ENCODE measurements at regions not wholly inside any gene's neighbourhood (a gene's known extent, or its start where the extent isn't known, plus 50 kb on each side); places are given as distances from the start of the nearest gene placed in this dataset.

GRCh38 chr13:85170372-85170771, 628.8 kb downstream of the SLITRK6 start:
- no TSS peak for BruUV-seq (replicated peaks)
- ChIA-PET CTCF (no interaction called here), POLR2A (ENCODE audit: unreplicated experiment) (no interaction called here)
- Histone ChIP-seq H3K4me3 (ENCODE audit: low read length) (no peak overlapping the region), H3K79me2 (ENCODE audit: low read length) (no peaks in the 10 kb centered on the region), H3K27ac (ENCODE audit: low read length) (no peak overlapping the region), H2AFZ (ENCODE audit: low read length) (no peak overlapping the region), H3K9me2 (replicated peaks; ENCODE audit: low read length) (no peaks in the 10 kb centered on the region), H3K9me3 (ENCODE audit: low read length) (no peaks in the 10 kb centered on the region), H3K27me3 (ENCODE audit: low read length) (no peaks in the 10 kb centered on the region), H4K20me1 (ENCODE audit: low read length) (no peaks in the 10 kb centered on the region), H3K36me3 (ENCODE audit: low read depth, low read length) (no peaks in the 10 kb centered on the region), H3F3A (ENCODE audit: low read length, unreplicated experiment) (no peaks in the 10 kb centered on the region), H3K4me1 (ENCODE audit: insufficient read depth, low read length) (no peaks in the 10 kb centered on the region), H3K9ac (ENCODE audit: low read length) (no peak overlapping the region), H3K4me2 (ENCODE audit: low read length) (no peak overlapping the region)
- DNase-seq = no peak
- intact Hi-C loops (cut with micrococcal nuclease) = no loop called here
- ATAC-seq = no peak
- no peak for TF ChIP-seq EZH2 (IDR thresholded peaks at IDR 0.05; ENCODE audit: low read length, unreplicated experiment)
- TF ChIP-seq EZH2phosphoT487 (IDR thresholded peaks at IDR 0.05; ENCODE audit: borderline replicate concordance, low read length) = no peak
- no peak for TF ChIP-seq CTCF (conservative IDR thresholded peaks at IDR 0.05; ENCODE audit: low read depth, low read length)

- intact Hi-C loops (cut with micrococcal nuclease) = no loop called here
- DNase-seq (no peak), ATAC-seq (no peak)
- Histone ChIP-seq H3K36me3 (ENCODE audit: low read depth, low read length) (no peaks in the 10 kb centered on the region), H3K4me3 (ENCODE audit: low read length) (no peak overlapping the region), H3K4me1 (ENCODE audit: insufficient read depth, low read length) (no peaks in the 10 kb centered on the region), H3F3A (ENCODE audit: low read length, unreplicated experiment) (no peaks in the 10 kb centered on the region), H3K79me2 (ENCODE audit: low read length) (no peaks in the 10 kb centered on the region), H3K27ac (ENCODE audit: low read length) (no peak overlapping the region), H3K9me2 (replicated peaks; ENCODE audit: low read length) (no peaks in the 10 kb centered on the region), H3K4me2 (ENCODE audit: low read length) (no peak overlapping the region), H3K9me3 (ENCODE audit: low read length) (no peaks in the 10 kb centered on the region), H2AFZ (ENCODE audit: low read length) (no peak overlapping the region), H3K9ac (ENCODE audit: low read length) (no peak overlapping the region), H4K20me1 (ENCODE audit: low read length) (no peaks in the 10 kb centered on the region), H3K27me3 (ENCODE audit: low read length) (no peaks in the 10 kb centered on the region)
- ChIA-PET POLR2A (ENCODE audit: unreplicated experiment) (no interaction called here), CTCF (no interaction called here)
- no TSS peak for BruUV-seq (replicated peaks)
- no peak for TF ChIP-seq CTCF (conservative IDR thresholded peaks at IDR 0.05; ENCODE audit: low read depth, low read length)
- no peak for TF ChIP-seq EZH2 (IDR thresholded peaks at IDR 0.05; ENCODE audit: low read length, unreplicated experiment)
- no peak for TF ChIP-seq EZH2phosphoT487 (IDR thresholded peaks at IDR 0.05; ENCODE audit: borderline replicate concordance, low read length)
Measured at GRCh38 chr13:85166891-85167290, 632.3 kb downstream of the SLITRK6 start.

- H3K27ac ChIP-seq (ENCODE audit: low read length) = no peak overlapping the region
- H3F3A ChIP-seq (ENCODE audit: low read length, unreplicated experiment) = no peaks in the 10 kb centered on the region
- H3K9me3 ChIP-seq (ENCODE audit: low read length) = no peaks in the 10 kb centered on the region
- H3K4me3 ChIP-seq (ENCODE audit: low read length) = no peak overlapping the region
- H3K4me2 ChIP-seq (ENCODE audit: low read length) = no peak overlapping the region
- DNase-seq (no peak), ATAC-seq (no peak)
- no TSS peak for BruUV-seq (replicated peaks)
- ChIA-PET CTCF (no interaction called here), POLR2A (ENCODE audit: unreplicated experiment) (no interaction called here)
- H3K9ac ChIP-seq (ENCODE audit: low read length) = no peak overlapping the region
- TF ChIP-seq CTCF (conservative IDR thresholded peaks at IDR 0.05; ENCODE audit: low read depth, low read length) (no peak), EZH2 (IDR thresholded peaks at IDR 0.05; ENCODE audit: low read length, unreplicated experiment) (no peak), EZH2phosphoT487 (IDR thresholded peaks at IDR 0.05; ENCODE audit: borderline replicate concordance, low read length) (no peak)
- H3K36me3 ChIP-seq (ENCODE audit: low read depth, low read length) = no peaks in the 10 kb centered on the region
- H3K79me2 ChIP-seq (ENCODE audit: low read length) = no peaks in the 10 kb centered on the region
- no peak overlapping the region for H2AFZ ChIP-seq (ENCODE audit: low read length)
- H3K27me3 ChIP-seq (ENCODE audit: low read length) = no peaks in the 10 kb centered on the region
- no peaks in the 10 kb centered on the region for H3K4me1 ChIP-seq (ENCODE audit: insufficient read depth, low read length)
- H4K20me1 ChIP-seq (ENCODE audit: low read length) = no peaks in the 10 kb centered on the region
- intact Hi-C loops (cut with micrococcal nuclease) = no loop called here
- no peaks in the 10 kb centered on the region for H3K9me2 ChIP-seq (replicated peaks; ENCODE audit: low read length)
Measured at GRCh38 chr13:85163063-85163462, 636.2 kb downstream of the SLITRK6 start.
